Mucosa of descending colon (tissue), 3 donors: ENCODE measurements at regions not wholly inside any gene's neighbourhood (a gene's known extent, or its start where the extent isn't known, plus 50 kb on each side); places are given as distances from the start of the nearest gene placed in this dataset.
A peak's percentile ranks its signal among the peaks of the same experiment; 100 is the strongest.

Experiments used
- ATAC-seq: fragments of 200-7000 bp; cut with Tn5 transposase; one replicate; pipeline ENCODE4 v1.9.1; 2020; ENCODE audit warnings: mild to moderate bottlenecking, moderate library complexity
- DNase-seq, 3 donors: peaks; one replicate each; pipeline ENCODE4 v3.0.0-alpha.2; 2020
- H3K36me3 ChIP-seq: fragments of 200-600 bp; one replicate; pipeline ENCODE4 v1.8.0; 2021; ENCODE audit warnings: low read depth, mild to moderate bottlenecking
- H3K4me1 ChIP-seq: fragments of 200-600 bp; one replicate; pipeline ENCODE4 v1.8.0; 2021; ENCODE audit warnings: low read depth, mild to moderate bottlenecking
- H3K4me3 ChIP-seq: fragments of 200-600 bp; one replicate; pipeline ENCODE4 v1.8.0; 2021; ENCODE audit warnings: mild to moderate bottlenecking
- H3K9me3 ChIP-seq: fragments of 200-600 bp; one replicate; pipeline ENCODE4 v1.8.0; 2021; ENCODE audit warnings: mild to moderate bottlenecking
- CTCF ChIP-seq: fragments of 200-600 bp; IDR thresholded peaks from one replicate; pipeline ENCODE4 v1.8.0; 2022; ENCODE audit warnings: antibody characterized with exemption, mild to moderate bottlenecking
- intact Hi-C, 2 donors: fragments of 100-400 bp; cut with DNase I in 1 of 2; cut with micrococcal nuclease in 1 of 2; formaldehyde crosslinking; loops; one replicate each; pipeline versions ENCODE4 v1.11.0 to v1.11.1; 2022; cut with DNase I, micrococcal nuclease
- donor health status: DM: no; HTN: no; CAD: no; lungs with moderate emphysema.
- donor health status: DM: no; HTN: no; CAD: no.
- donor health status: DM: no; HTN: yes; CAD: no.

GRCh38 chr6:43997345-43997677, 129.9 kb downstream of the MRPL14 start:
- intact Hi-C loops = no loop called here
- peak in 2 of 3 donors; percentile 69 for DNase-seq
- TF ChIP-seq CTCF = no peak

GRCh38 chr6:43996618-43997344, 130.5 kb downstream of the MRPL14 start:
- H3K4me3 ChIP-seq = no peak overlapping the region
- ATAC-seq (no peak), DNase-seq (no peak)
- intact Hi-C loops = no loop called here
- no peak for TF ChIP-seq CTCF
- H3K9me3 ChIP-seq = no peaks in the 10 kb centered on the region
- H3K4me1 ChIP-seq = no peaks in the 10 kb centered on the region
- H3K36me3 ChIP-seq = no peaks in the 10 kb centered on the region

More at GRCh38 chr6:43997345-43997677, 129.9 kb downstream of the MRPL14 start:
- no peaks in the 10 kb centered on the region for H3K9me3 ChIP-seq
- peak; percentile 57 for ATAC-seq
- H3K36me3 ChIP-seq = no peaks in the 10 kb centered on the region
- H3K4me1 ChIP-seq = peaks cover 4% of the 10 kb centered on the region
- H3K4me3 ChIP-seq = no peak overlapping the region

GRCh38 chr6:43995137-43995536, 132.1 kb downstream of the MRPL14 start:
- Histone ChIP-seq H3K9me3 (no peaks in the 10 kb centered on the region), H3K4me3 (no peak overlapping the region), H3K36me3 (no peaks in the 10 kb centered on the region), H3K4me1 (peaks cover 14% of the 10 kb centered on the region)
- intact Hi-C loops = no loop called here
- no peak for DNase-seq
- no peak for TF ChIP-seq CTCF
- no peak for ATAC-seq

GRCh38 chr6:43993881-43994523, 133.2 kb downstream of the MRPL14 start:
- Histone ChIP-seq H3K36me3 (no peaks in the 10 kb centered on the region), H3K4me3 (no peak overlapping the region), H3K4me1 (peaks cover 15% of the 10 kb centered on the region), H3K9me3 (no peaks in the 10 kb centered on the region)
- no peak for TF ChIP-seq CTCF
- intact Hi-C loops = no loop called here
- DNase-seq = no peak
- no peak for ATAC-seq

GRCh38 chr6:43992783-43993644, 134.2 kb downstream of the MRPL14 start:
- no peak for TF ChIP-seq CTCF
- intact Hi-C loops = no loop called here
- no peak overlapping the region for H3K4me3 ChIP-seq
- peaks cover 15% of the 10 kb centered on the region for H3K4me1 ChIP-seq
- no peaks in the 10 kb centered on the region for H3K9me3 ChIP-seq
- no peak for DNase-seq
- H3K36me3 ChIP-seq = no peaks in the 10 kb centered on the region
- ATAC-seq = no peak
